HL-60 (cell line): ENCODE measurements at regions not wholly inside any gene's neighbourhood (a gene's known extent, or its start where the extent isn't known, plus 50 kb on each side); places are given as distances from the start of the nearest gene placed in this dataset.

Experiments used
- DNase-seq, 2 experiments: peaks; one replicate each; pipeline ENCODE4 v3.0.0-alpha.2; 2010 to 2020; ENCODE audit warnings: low read depth in 1 of 2, low spot score in 1 of 2
- H3K27ac ChIP-seq: fragments of 250-450 bp; sonication (Bioruptor Pico); replicated peaks from 2 replicates; pipeline ENCODE4 v1.5.1; 2020; ENCODE audit warnings: mild to moderate bottlenecking, moderate library complexity
- H3K27me3 ChIP-seq: fragments of 250-450 bp; sonication (Bioruptor Pico); 2 replicates; pipeline ENCODE4 v1.5.1; 2021; ENCODE audit warnings: mild to moderate bottlenecking, moderate library complexity; ENCODE audit not compliant: insufficient read depth, poor library complexity, severe bottlenecking
- H3K4me3 ChIP-seq: replicated peaks from 2 replicates; pipeline ENCODE4 v1.5.1; 2011; ENCODE audit warnings: mild to moderate bottlenecking, control low read depth, low read length; ENCODE audit not compliant: insufficient read depth
- GABPA ChIP-seq: IDR thresholded peaks from 2 replicates; pipeline ENCODE4 v1.6.1; 2012; ENCODE audit warnings: low read depth
- POLR2AphosphoS5 ChIP-seq: IDR thresholded peaks from 2 replicates; pipeline ENCODE4 v1.6.1; 2012; ENCODE audit warnings: low read depth
- SPI1 ChIP-seq: IDR thresholded peaks from 2 replicates; pipeline ENCODE4 v1.6.1; 2012; ENCODE audit warnings: low read depth, mild to moderate bottlenecking, borderline replicate concordance
- TF ChIP-seq, protein P1 (sequence below): IDR thresholded peaks from 2 replicates; pipeline ENCODE4 v1.6.1; 2012; ENCODE audit warnings: low read depth; ENCODE audit not compliant: insufficient replicate concordance
- TF ChIP-seq, protein P2 (sequence below): IDR thresholded peaks from one replicate; pipeline ENCODE4 v1.5.1; 2011; ENCODE audit warnings: low read length, control low read depth, inconsistent platforms; ENCODE audit not compliant: insufficient read depth

GRCh38 chr3:181578743-181579142, 133.0 kb upstream of the SOX2 start:
- no peak for DNase-seq
- Histone ChIP-seq H3K4me3 (no peak overlapping the region), H3K27me3 (no peaks in the 10 kb centered on the region), H3K27ac (no peak overlapping the region)
- TF ChIP-seq SPI1: no peak
- no peak for TF ChIP-seq GABPA
- TF ChIP-seq, protein P1, sequence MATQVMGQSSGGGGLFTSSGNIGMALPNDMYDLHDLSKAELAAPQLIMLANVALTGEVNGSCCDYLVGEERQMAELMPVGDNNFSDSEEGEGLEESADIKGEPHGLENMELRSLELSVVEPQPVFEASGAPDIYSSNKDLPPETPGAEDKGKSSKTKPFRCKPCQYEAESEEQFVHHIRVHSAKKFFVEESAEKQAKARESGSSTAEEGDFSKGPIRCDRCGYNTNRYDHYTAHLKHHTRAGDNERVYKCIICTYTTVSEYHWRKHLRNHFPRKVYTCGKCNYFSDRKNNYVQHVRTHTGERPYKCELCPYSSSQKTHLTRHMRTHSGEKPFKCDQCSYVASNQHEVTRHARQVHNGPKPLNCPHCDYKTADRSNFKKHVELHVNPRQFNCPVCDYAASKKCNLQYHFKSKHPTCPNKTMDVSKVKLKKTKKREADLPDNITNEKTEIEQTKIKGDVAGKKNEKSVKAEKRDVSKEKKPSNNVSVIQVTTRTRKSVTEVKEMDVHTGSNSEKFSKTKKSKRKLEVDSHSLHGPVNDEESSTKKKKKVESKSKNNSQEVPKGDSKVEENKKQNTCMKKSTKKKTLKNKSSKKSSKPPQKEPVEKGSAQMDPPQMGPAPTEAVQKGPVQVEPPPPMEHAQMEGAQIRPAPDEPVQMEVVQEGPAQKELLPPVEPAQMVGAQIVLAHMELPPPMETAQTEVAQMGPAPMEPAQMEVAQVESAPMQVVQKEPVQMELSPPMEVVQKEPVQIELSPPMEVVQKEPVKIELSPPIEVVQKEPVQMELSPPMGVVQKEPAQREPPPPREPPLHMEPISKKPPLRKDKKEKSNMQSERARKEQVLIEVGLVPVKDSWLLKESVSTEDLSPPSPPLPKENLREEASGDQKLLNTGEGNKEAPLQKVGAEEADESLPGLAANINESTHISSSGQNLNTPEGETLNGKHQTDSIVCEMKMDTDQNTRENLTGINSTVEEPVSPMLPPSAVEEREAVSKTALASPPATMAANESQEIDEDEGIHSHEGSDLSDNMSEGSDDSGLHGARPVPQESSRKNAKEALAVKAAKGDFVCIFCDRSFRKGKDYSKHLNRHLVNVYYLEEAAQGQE: no peak
- TF ChIP-seq, protein P2, sequence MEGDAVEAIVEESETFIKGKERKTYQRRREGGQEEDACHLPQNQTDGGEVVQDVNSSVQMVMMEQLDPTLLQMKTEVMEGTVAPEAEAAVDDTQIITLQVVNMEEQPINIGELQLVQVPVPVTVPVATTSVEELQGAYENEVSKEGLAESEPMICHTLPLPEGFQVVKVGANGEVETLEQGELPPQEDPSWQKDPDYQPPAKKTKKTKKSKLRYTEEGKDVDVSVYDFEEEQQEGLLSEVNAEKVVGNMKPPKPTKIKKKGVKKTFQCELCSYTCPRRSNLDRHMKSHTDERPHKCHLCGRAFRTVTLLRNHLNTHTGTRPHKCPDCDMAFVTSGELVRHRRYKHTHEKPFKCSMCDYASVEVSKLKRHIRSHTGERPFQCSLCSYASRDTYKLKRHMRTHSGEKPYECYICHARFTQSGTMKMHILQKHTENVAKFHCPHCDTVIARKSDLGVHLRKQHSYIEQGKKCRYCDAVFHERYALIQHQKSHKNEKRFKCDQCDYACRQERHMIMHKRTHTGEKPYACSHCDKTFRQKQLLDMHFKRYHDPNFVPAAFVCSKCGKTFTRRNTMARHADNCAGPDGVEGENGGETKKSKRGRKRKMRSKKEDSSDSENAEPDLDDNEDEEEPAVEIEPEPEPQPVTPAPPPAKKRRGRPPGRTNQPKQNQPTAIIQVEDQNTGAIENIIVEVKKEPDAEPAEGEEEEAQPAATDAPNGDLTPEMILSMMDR: no peak
- TF ChIP-seq POLR2AphosphoS5: no peak

DNA sequence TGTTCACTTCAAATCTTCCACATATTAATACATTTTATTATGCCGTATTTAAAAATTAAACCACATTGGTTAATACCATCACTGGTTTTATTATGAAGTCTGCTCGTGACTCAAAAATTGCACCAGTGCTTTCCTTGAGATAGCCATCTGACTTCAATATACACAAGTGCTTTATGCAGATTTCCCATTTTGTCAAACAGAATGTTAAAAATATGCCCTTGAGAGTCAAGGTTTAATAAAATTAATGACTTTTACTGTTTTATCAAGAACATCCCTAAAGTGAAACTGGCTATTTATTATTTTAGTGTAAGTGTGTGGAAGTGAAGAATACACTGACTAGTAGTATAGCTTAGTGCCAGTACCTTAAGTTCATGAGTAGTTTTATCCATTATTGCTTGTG, 139.3 kb upstream of the SOX2 start:
- DNase-seq: no peak
- no peak for TF ChIP-seq GABPA
- TF ChIP-seq, protein P2: no peak
- TF ChIP-seq, protein P1: no peak
- no peak for TF ChIP-seq POLR2AphosphoS5
- no peak for TF ChIP-seq SPI1
- Histone ChIP-seq H3K4me3 (no peak overlapping the region), H3K27ac (no peak overlapping the region), H3K27me3 (no peaks in the 10 kb centered on the region)

DNA sequence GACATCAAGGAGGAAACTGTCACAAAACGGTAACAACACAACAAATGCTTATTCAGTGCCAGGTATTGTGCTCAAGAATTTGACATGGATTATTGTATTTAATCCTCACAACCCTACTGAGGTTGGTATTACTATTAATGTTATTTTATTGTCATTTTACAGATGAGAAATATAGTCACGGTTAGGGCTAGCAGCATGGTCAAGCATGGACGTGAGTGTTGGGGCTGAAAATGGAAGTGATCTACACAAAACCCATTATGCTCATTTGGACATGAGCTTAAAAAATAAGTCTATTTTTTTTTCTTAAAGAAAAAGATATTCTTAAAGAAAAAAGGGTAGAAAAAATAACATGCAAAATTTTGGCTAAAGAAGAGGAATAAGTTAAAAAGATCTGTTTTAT, 141.3 kb upstream of the SOX2 start:
- Histone ChIP-seq H3K27ac (no peak overlapping the region), H3K4me3 (no peak overlapping the region), H3K27me3 (no peaks in the 10 kb centered on the region)
- DNase-seq: no peak
- TF ChIP-seq SPI1: no peak
- TF ChIP-seq, protein P2: no peak
- TF ChIP-seq, protein P1: no peak
- TF ChIP-seq GABPA: no peak
- no peak for TF ChIP-seq POLR2AphosphoS5
